Neuronal stem cell (in vitro differentiated cells): ENCODE measurements at regions not wholly inside any gene's neighbourhood (a gene's known extent, or its start where the extent isn't known, plus 50 kb on each side); places are given as distances from the start of the nearest gene placed in this dataset.

ENCODE experiments used
- DNase-seq: peaks from one replicate; pipeline ENCODE4 v3.0.0-alpha.2; 2013; ENCODE audit warnings: low spot score
- H2AFZ ChIP-seq: one replicate; pipeline ENCODE4 v1.6.1; 2013; ENCODE audit warnings: mild to moderate bottlenecking, low read length, inconsistent platforms
- H2AK5ac ChIP-seq: 2 replicates; pipeline ENCODE4 v1.6.1; 2013; ENCODE audit warnings: low read depth, mild to moderate bottlenecking, inconsistent platforms, low read length, moderate library complexity, mixed read lengths
- H2BK120ac ChIP-seq: 2 replicates; pipeline ENCODE4 v1.6.1; 2013; ENCODE audit warnings: low read depth, mild to moderate bottlenecking, inconsistent platforms, low read length, moderate library complexity, mixed read lengths
- H2BK12ac ChIP-seq: one replicate; pipeline ENCODE4 v1.6.1; 2013; ENCODE audit warnings: low read length, inconsistent platforms
- H2BK15ac ChIP-seq: 2 replicates; pipeline ENCODE4 v1.6.1; 2013; ENCODE audit warnings: mild to moderate bottlenecking, low read length, inconsistent platforms, mixed read lengths
- H2BK5ac ChIP-seq: one replicate; pipeline ENCODE4 v1.6.1; 2013; ENCODE audit warnings: inconsistent platforms, mild to moderate bottlenecking, low read length, moderate library complexity
- H3K14ac ChIP-seq: one replicate; pipeline ENCODE4 v1.6.1; 2013; ENCODE audit warnings: low read length, inconsistent platforms
- H3K18ac ChIP-seq: 2 replicates; pipeline ENCODE4 v1.6.1; 2013; ENCODE audit warnings: low read length, inconsistent platforms
- H3K23ac ChIP-seq: 2 replicates; pipeline ENCODE4 v1.6.1; 2013; ENCODE audit warnings: low read depth, mild to moderate bottlenecking, mixed read lengths, low read length, inconsistent platforms; ENCODE audit not compliant: poor library complexity
- H3K27ac ChIP-seq: replicated peaks from 3 replicates; pipeline ENCODE4 v1.5.1; 2013; ENCODE audit warnings: low read length, inconsistent platforms
- H3K27me3 ChIP-seq, 3 experiments: 2 replicates each; pipeline ENCODE4 v1.6.1; 2013; ENCODE audit warnings: low read length in 3 of 3, mild to moderate bottlenecking in 2 of 3, inconsistent platforms in 1 of 3, low read depth in 1 of 3, mixed read lengths in 1 of 3, moderate library complexity in 1 of 3; ENCODE audit not compliant: control insufficient read depth in 3 of 3, insufficient read depth in 3 of 3
- H3K36me3 ChIP-seq, 2 donors: replicated peaks in 1 of 2; 2 replicates each; pipeline ENCODE4 v1.6.1; 2013; ENCODE audit warnings: low read length in 2 of 2; ENCODE audit not compliant: control insufficient read depth in 2 of 2, insufficient read depth in 2 of 2
- H3K4ac ChIP-seq: 2 replicates; pipeline ENCODE4 v1.6.1; 2013; ENCODE audit warnings: inconsistent platforms, mild to moderate bottlenecking, low read length, moderate library complexity
- H3K4me1 ChIP-seq, 2 donors: 1 replicate in 1 of 2; 2 replicates in 1 of 2; pipeline ENCODE4 v1.6.1; 2013; ENCODE audit warnings: low read length in 2 of 2, low read depth in 1 of 2; ENCODE audit not compliant: control insufficient read depth in 2 of 2, insufficient read depth in 1 of 2
- H3K4me2 ChIP-seq: one replicate; pipeline ENCODE4 v1.6.1; 2013; ENCODE audit warnings: mild to moderate bottlenecking, low read length, inconsistent platforms; ENCODE audit not compliant: insufficient read depth, poor library complexity, severe bottlenecking
- H3K4me3 ChIP-seq, 2 donors: 2 replicates each; pipeline ENCODE4 v1.5.1; 2013; ENCODE audit warnings: low read length in 2 of 2, mild to moderate bottlenecking in 2 of 2, inconsistent platforms in 1 of 2, moderate library complexity in 1 of 2
- H3K79me1 ChIP-seq: one replicate; pipeline ENCODE4 v1.6.1; 2013; ENCODE audit warnings: low read depth, mild to moderate bottlenecking, inconsistent platforms, low read length, moderate library complexity
- H3K9ac ChIP-seq: one replicate; pipeline ENCODE4 v1.6.1; 2013; ENCODE audit warnings: mild to moderate bottlenecking, low read depth, low read length, inconsistent platforms; ENCODE audit not compliant: poor library complexity
- H3K9me3 ChIP-seq, 2 donors: replicated peaks in 1 of 2; 2 replicates each; pipeline versions ENCODE3 to v1.6.1; 2013; ENCODE audit warnings: low read length in 2 of 2, mild to moderate bottlenecking in 2 of 2, inconsistent platforms in 1 of 2, low read depth in 1 of 2, mixed read lengths in 1 of 2, moderate library complexity in 1 of 2; ENCODE audit not compliant: control insufficient read depth in 2 of 2, insufficient read depth in 1 of 2
- H4K8ac ChIP-seq: one replicate; pipeline ENCODE4 v1.6.1; 2013; ENCODE audit warnings: low read depth, mild to moderate bottlenecking, inconsistent platforms, low read length, moderate library complexity
- H4K91ac ChIP-seq: one replicate; pipeline ENCODE4 v1.6.1; 2013; ENCODE audit warnings: low read length, low read depth, mild to moderate bottlenecking, inconsistent platforms; ENCODE audit not compliant: poor library complexity
- WGBS, 2 donors: extraction: QIAGEN DNeasy Blood & Tissue Kit; methylation state at CpG; one replicate each; pipeline ENCODE4 v1.1.7; 2013; ENCODE audit warnings: missing lambda C conversion rate in 2 of 2, mixed read lengths in 1 of 2; ENCODE audit not compliant: insufficient read length in 2 of 2, insufficient replicate concordance in 1 of 2; ENCODE audit errors: extremely low coverage in 2 of 2; 5-methylcytosine and 5-hydroxymethylcytosine counted together

DNA sequence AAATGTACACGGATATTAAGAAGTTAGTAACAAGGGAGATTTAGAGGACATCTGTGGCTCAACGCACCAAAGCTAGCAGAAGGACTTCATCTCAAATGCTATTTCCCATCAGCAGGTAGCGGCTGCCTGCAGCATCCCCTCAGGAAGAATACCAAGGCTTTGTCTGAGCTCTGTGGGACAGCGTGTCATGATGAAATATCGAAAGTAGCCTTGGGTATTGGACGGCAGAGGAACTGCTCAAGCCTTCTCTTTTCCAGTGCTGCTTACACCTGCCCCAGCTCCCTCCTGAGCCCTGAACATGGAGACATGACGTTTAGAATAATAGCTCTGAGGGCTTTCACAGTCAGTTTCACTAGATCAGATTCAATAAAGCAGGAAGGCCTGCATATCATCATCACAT is 241.6 kb downstream of the SUCLG1 start:
- whole genome bisulfite sequencing, 2 donors: no CpG with 5 or more reads among the region's 7 CpGs
- no peak overlapping the region for H2AFZ ChIP-seq

DNA sequence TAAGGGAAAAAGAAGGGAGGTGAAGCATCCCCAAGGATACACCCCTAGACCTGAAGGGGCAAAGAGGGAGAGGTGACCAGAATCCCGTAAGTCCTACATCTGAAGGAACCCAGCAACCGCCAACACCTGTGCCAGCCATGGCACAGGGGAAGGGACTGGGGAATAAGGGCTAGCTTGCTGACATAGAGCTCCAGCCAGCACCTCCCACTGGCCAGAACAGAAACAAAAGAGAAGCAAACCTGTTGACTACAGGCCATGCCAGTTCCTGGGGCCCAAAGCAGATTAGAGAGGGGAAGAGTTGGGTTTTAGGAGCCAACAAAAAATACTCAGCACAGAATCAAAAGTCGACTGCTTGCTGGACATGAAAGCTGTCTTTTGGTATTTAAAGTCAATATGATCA is 244.6 kb downstream of the SUCLG1 start:
- H2BK5ac ChIP-seq: no peak overlapping the region
- H4K8ac ChIP-seq: no peak overlapping the region
- no peak for DNase-seq
- H2BK12ac ChIP-seq: no peak overlapping the region
- no peaks in the 10 kb centered on the region for H3K79me1 ChIP-seq
- no peak overlapping the region for H3K9ac ChIP-seq
- no CpG with 5 or more reads among the region's 3 CpGs for WGBS, 2 donors
- H2AK5ac ChIP-seq: no peak overlapping the region
- H3K18ac ChIP-seq: no peak overlapping the region
- no peak overlapping the region for H3K4ac ChIP-seq
- no peak overlapping the region for H3K4me2 ChIP-seq
- no peaks in the 10 kb centered on the region for H3K4me1 ChIP-seq
- H3K27ac ChIP-seq: no peak overlapping the region
- H2AFZ ChIP-seq: no peak overlapping the region
- no peak overlapping the region for H3K23ac ChIP-seq
- H3K36me3 ChIP-seq: no peaks in the 10 kb centered on the region
- H2BK120ac ChIP-seq: no peak overlapping the region
- H3K14ac ChIP-seq: no peak overlapping the region
- H4K91ac ChIP-seq: no peak overlapping the region
- no peaks in the 10 kb centered on the region for H3K27me3 ChIP-seq
- H3K9me3 ChIP-seq: no peaks in the 10 kb centered on the region
- no peak overlapping the region for H3K4me3 ChIP-seq
- no peak overlapping the region for H2BK15ac ChIP-seq

More for the DNA sequence above, 241.6 kb downstream of the SUCLG1 start:
- Histone ChIP-seq H3K9me3 (no peaks in the 10 kb centered on the region), H4K8ac (no peak overlapping the region), H3K36me3 (no peaks in the 10 kb centered on the region), H2AK5ac (no peak overlapping the region), H3K27me3 (no peaks in the 10 kb centered on the region), H3K23ac (no peak overlapping the region), H3K27ac (no peak overlapping the region), H2BK120ac (no peak overlapping the region), H3K79me1 (no peaks in the 10 kb centered on the region), H3K4me1 (no peaks in the 10 kb centered on the region), H2BK5ac (no peak overlapping the region), H2BK12ac (no peak overlapping the region), H2BK15ac (no peak overlapping the region), H3K4ac (no peak overlapping the region), H3K9ac (no peak overlapping the region), H3K18ac (no peak overlapping the region), H3K4me3 (no peak overlapping the region), H3K4me2 (no peak overlapping the region), H3K14ac (no peak overlapping the region), H4K91ac (no peak overlapping the region)
- DNase-seq: no peak

DNA sequence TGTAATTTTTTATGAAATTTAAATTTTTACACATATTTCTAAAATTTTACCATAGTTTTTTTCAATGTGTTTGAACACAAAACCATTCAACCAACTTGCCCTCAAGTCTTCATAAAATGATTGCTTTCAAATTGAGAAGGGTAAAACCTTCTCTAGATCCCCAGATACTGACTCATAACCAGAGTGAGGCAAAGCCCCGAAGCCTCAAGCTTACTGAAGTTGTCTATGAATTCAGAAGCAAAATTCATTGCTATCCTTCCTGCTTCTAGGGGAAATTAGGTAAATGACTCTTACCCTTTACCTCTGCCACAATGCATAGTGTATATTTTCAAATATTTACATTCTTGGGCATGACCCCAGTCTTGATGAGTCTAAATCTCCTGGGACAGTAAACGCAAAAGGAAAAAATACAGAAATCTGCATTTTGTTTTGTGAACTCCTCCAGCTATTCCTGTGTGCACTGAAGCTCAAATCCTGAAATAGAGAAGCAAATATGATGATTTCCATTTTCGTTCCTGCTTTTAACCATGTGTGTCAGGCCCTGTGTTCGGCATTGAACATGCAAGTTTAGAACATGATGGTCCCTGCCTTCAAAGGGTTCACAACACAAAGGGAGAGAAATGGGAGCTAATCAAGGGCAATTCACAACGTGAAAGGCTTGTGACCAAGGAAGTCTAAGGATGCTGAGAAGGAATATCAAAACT is 246.3 kb downstream of the SUCLG1 start:
- no peaks in the 10 kb centered on the region for H3K27me3 ChIP-seq

DNA sequence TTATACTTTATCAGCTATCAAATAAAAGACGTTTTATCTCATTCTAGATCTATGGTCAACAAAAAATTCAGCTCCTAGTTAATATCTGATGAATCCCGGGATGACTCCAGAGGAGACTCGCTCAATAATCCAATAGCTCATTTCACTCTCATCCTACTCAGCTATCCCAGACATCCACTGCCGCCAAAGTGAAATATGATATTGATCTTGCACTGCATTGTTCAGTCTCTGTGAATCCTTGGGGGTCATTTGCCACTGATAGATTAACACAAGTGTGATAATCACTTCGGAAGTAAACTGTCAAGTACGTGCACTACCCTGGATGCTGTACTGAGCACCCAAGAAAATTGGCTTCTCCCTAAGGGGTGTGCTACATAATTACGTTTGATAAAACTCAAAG is 249.1 kb downstream of the SUCLG1 start:
- no peak overlapping the region for H3K23ac ChIP-seq
- no peak overlapping the region for H2BK120ac ChIP-seq
- no CpG with 5 or more reads among the region's 7 CpGs for WGBS, 2 donors
- DNase-seq: no peak
- H3K9me3 ChIP-seq: no peaks in the 10 kb centered on the region
- H2BK12ac ChIP-seq: no peak overlapping the region
- H3K4me3 ChIP-seq: no peak overlapping the region
- H3K4me1 ChIP-seq: no peaks in the 10 kb centered on the region
- no peak overlapping the region for H3K18ac ChIP-seq
- no peak overlapping the region for H2AK5ac ChIP-seq
- no peaks in the 10 kb centered on the region for H3K79me1 ChIP-seq
- H3K27me3 ChIP-seq: no peaks in the 10 kb centered on the region
- H3K27ac ChIP-seq: no peak overlapping the region
- H3K14ac ChIP-seq: no peak overlapping the region
- H3K4ac ChIP-seq: no peak overlapping the region
- no peaks in the 10 kb centered on the region for H3K36me3 ChIP-seq
- no peak overlapping the region for H4K91ac ChIP-seq
- no peak overlapping the region for H4K8ac ChIP-seq
- no peak overlapping the region for H3K4me2 ChIP-seq
- H2AFZ ChIP-seq: no peak overlapping the region
- no peak overlapping the region for H3K9ac ChIP-seq
- no peak overlapping the region for H2BK15ac ChIP-seq
- H2BK5ac ChIP-seq: no peak overlapping the region

More for the DNA sequence above, 246.3 kb downstream of the SUCLG1 start:
- H3K18ac ChIP-seq: no peak overlapping the region
- no peak for DNase-seq
- no peak overlapping the region for H2AFZ ChIP-seq
- H3K14ac ChIP-seq: no peak overlapping the region
- no peak overlapping the region for H2BK120ac ChIP-seq
- H3K23ac ChIP-seq: no peak overlapping the region
- H3K36me3 ChIP-seq: no peaks in the 10 kb centered on the region
- no CpG with 5 or more reads among the region's 5 CpGs for WGBS, 2 donors
- no peaks in the 10 kb centered on the region for H3K9me3 ChIP-seq
- no peak overlapping the region for H3K27ac ChIP-seq
- no peak overlapping the region for H2BK5ac ChIP-seq
- H2BK12ac ChIP-seq: no peak overlapping the region
- no peak overlapping the region for H2BK15ac ChIP-seq
- H4K8ac ChIP-seq: no peak overlapping the region
- no peak overlapping the region for H3K4ac ChIP-seq
- no peaks in the 10 kb centered on the region for H3K79me1 ChIP-seq
- H3K9ac ChIP-seq: no peak overlapping the region
- no peaks in the 10 kb centered on the region for H3K4me1 ChIP-seq
- H3K4me2 ChIP-seq: no peak overlapping the region
- no peak overlapping the region for H4K91ac ChIP-seq
- no peak overlapping the region for H3K4me3 ChIP-seq
- H2AK5ac ChIP-seq: no peak overlapping the region
